IMR-90 (cell line): ENCODE measurements at regions not wholly inside any gene's neighbourhood (a gene's known extent, or its start where the extent isn't known, plus 50 kb on each side); places are given as distances from the start of the nearest gene placed in this dataset.

ENCODE experiments used
- ATAC-seq: fragments of 200-7000 bp; cut with Tn5 transposase; 2 replicates; pipeline ENCODE4 v1.9.1; 2020; ENCODE audit warnings: low read depth, mild to moderate bottlenecking, moderate library complexity
- BruUV-seq: library from RNA; stranded (reverse); fragments of 400-500 nt; replicated peaks from 2 replicates; lab custom pipeline; 2021; lab: Mats Ljungman, UMichigan
- CTCF ChIA-PET: fragments of 300-600 bp; formaldehyde crosslinking; extraction: SDS; loops from one replicate; lab custom pipeline; 2021; ENCODE audit warnings: antibody characterized with exemption; lab: Yijun Ruan, JAX
- POLR2A ChIA-PET: fragments of 300-600 bp; sonication (Branson Sonifier 250); formaldehyde crosslinking; loops from one replicate; lab custom pipeline; 2022; ENCODE audit warnings: antibody characterized with exemption; ENCODE audit not compliant: unreplicated experiment; lab: Charles Lee
- DNase-seq: peaks from one replicate; pipeline ENCODE4 v3.0.0; 2013
- H2AFZ ChIP-seq: replicated peaks from 2 replicates; pipeline ENCODE3; 2013; ENCODE audit warnings: low read length, mild to moderate bottlenecking; ENCODE audit not compliant: poor library complexity
- H2AK5ac ChIP-seq: 2 replicates; pipeline ENCODE4 v1.6.1; 2013; ENCODE audit warnings: low read depth, low read length, inconsistent platforms
- H2AK9ac ChIP-seq: replicated peaks from 2 replicates; pipeline ENCODE3; 2013; ENCODE audit warnings: mild to moderate bottlenecking, low read depth, low read length, moderate library complexity; ENCODE audit not compliant: poor library complexity
- H2BK120ac ChIP-seq: 2 replicates; pipeline ENCODE4 v1.6.1; 2013; ENCODE audit warnings: low read depth, low read length, inconsistent platforms
- H2BK15ac ChIP-seq: 3 replicates; pipeline ENCODE4 v1.6.1; 2013; ENCODE audit warnings: low read depth, low read length, inconsistent platforms
- H2BK20ac ChIP-seq: 2 replicates; pipeline ENCODE4 v1.6.1; 2013; ENCODE audit warnings: low read depth, mild to moderate bottlenecking, inconsistent platforms, low read length, moderate library complexity
- H2BK5ac ChIP-seq: 2 replicates; pipeline ENCODE4 v1.6.1; 2013; ENCODE audit warnings: mild to moderate bottlenecking, low read depth, low read length, inconsistent platforms; ENCODE audit not compliant: poor library complexity, severe bottlenecking
- H3K14ac ChIP-seq: replicated peaks from 2 replicates; pipeline ENCODE4 v1.6.1; 2013; ENCODE audit warnings: low read depth, low read length, inconsistent platforms
- H3K18ac ChIP-seq: 2 replicates; pipeline ENCODE4 v1.6.1; 2013; ENCODE audit warnings: low read depth, low read length, control low read depth
- H3K23ac ChIP-seq: 2 replicates; pipeline ENCODE4 v1.6.1; 2013; ENCODE audit warnings: low read depth, low read length, inconsistent platforms
- H3K27ac ChIP-seq: 2 replicates; pipeline ENCODE4 v1.5.1; 2013; ENCODE audit warnings: mild to moderate bottlenecking, control low read depth, low read length; ENCODE audit not compliant: insufficient read depth
- H3K27me3 ChIP-seq: 2 replicates; pipeline ENCODE4 v1.6.1; 2013; ENCODE audit warnings: low read length; ENCODE audit not compliant: control insufficient read depth, insufficient read depth
- H3K36me3 ChIP-seq: 2 replicates; pipeline ENCODE4 v1.6.1; 2013; ENCODE audit warnings: low read length, mixed read lengths; ENCODE audit not compliant: control insufficient read depth, insufficient read depth
- H3K4ac ChIP-seq: 2 replicates; pipeline ENCODE4 v1.6.1; 2013; ENCODE audit warnings: low read depth, low read length, inconsistent platforms
- H3K4me1 ChIP-seq: 2 replicates; pipeline ENCODE4 v1.6.1; 2013; ENCODE audit warnings: low read length, mixed read lengths; ENCODE audit not compliant: control insufficient read depth, insufficient read depth
- H3K4me2 ChIP-seq: 2 replicates; pipeline ENCODE4 v1.6.1; 2013; ENCODE audit warnings: low read depth, mild to moderate bottlenecking, control low read depth, low read length, moderate library complexity
- H3K4me3 ChIP-seq: 2 replicates; pipeline ENCODE4 v1.5.1; 2013; ENCODE audit warnings: low read depth, mild to moderate bottlenecking, control low read depth, low read length, moderate library complexity; ENCODE audit not compliant: insufficient read depth
- H3K56ac ChIP-seq: 2 replicates; pipeline ENCODE4 v1.6.1; 2013; ENCODE audit warnings: low read length, inconsistent platforms; ENCODE audit not compliant: insufficient read depth; ENCODE audit errors: extremely low read depth
- H3K79me1 ChIP-seq, 2 experiments: 2 replicates each; pipeline ENCODE4 v1.6.1; 2013; ENCODE audit warnings: low read length in 2 of 2, inconsistent platforms in 1 of 2, low read depth in 1 of 2
- H3K9ac ChIP-seq: 2 replicates; pipeline ENCODE4 v1.6.1; 2013; ENCODE audit warnings: low read depth, low read length, control low read depth
- H3K9me1 ChIP-seq: 2 replicates; pipeline ENCODE4 v1.6.1; 2013; ENCODE audit warnings: low read length, inconsistent platforms; ENCODE audit not compliant: insufficient read depth
- H3K9me3 ChIP-seq: 2 replicates; pipeline ENCODE4 v1.6.1; 2013; ENCODE audit warnings: low read length; ENCODE audit not compliant: control insufficient read depth, insufficient read depth
- H4K20me1 ChIP-seq: 2 replicates; pipeline ENCODE4 v1.6.1; 2013; ENCODE audit warnings: low read length, inconsistent platforms; ENCODE audit not compliant: insufficient read depth
- H4K5ac ChIP-seq: 2 replicates; pipeline ENCODE4 v1.6.1; 2013; ENCODE audit warnings: mild to moderate bottlenecking, low read depth, low read length, control low read depth
- H4K8ac ChIP-seq, 2 experiments: 2 replicates each; pipeline ENCODE4 v1.6.1; 2013; ENCODE audit warnings: low read depth in 2 of 2, low read length in 2 of 2, control low read depth in 1 of 2, inconsistent platforms in 1 of 2
- H4K91ac ChIP-seq: 2 replicates; pipeline ENCODE4 v1.6.1; 2013; ENCODE audit warnings: low read depth, low read length, inconsistent platforms; ENCODE audit not compliant: insufficient read depth
- BHLHE40 ChIP-seq: fragments of 150-350 bp; IDR thresholded peaks from 2 replicates; pipeline ENCODE4 v1.6.1; 2016; ENCODE audit warnings: mild to moderate bottlenecking, low read depth, low read length
- CEBPB ChIP-seq: IDR thresholded peaks from 2 replicates; pipeline ENCODE4 v1.6.1; 2012; ENCODE audit warnings: low read depth, low read length, improper control_type of control experiment
- CHD1 ChIP-seq: IDR thresholded peaks from 2 replicates; pipeline ENCODE4 v1.6.1; 2012; ENCODE audit warnings: low read depth, low read length, improper control_type of control experiment
- CTCF ChIP-seq: conservative IDR thresholded peaks from 2 replicates; pipeline ENCODE4 v1.5.1; 2012; ENCODE audit warnings: mild to moderate bottlenecking, low read depth, low read length, improper control_type of control experiment
- ELK1 ChIP-seq: fragments of 150-350 bp; IDR thresholded peaks from 2 replicates; pipeline ENCODE4 v1.6.1; 2016; ENCODE audit warnings: low read depth, mild to moderate bottlenecking, low read length, moderate library complexity, borderline replicate concordance
- FOS ChIP-seq: fragments of 150-350 bp; IDR thresholded peaks from 2 replicates; pipeline ENCODE4 v1.6.1; 2016; ENCODE audit warnings: low read depth, low read length
- MAZ ChIP-seq: IDR thresholded peaks from 2 replicates; pipeline ENCODE4 v1.6.1; 2012; ENCODE audit warnings: low read depth, mild to moderate bottlenecking, low read length, improper control_type of control experiment, moderate library complexity, borderline replicate concordance
- POLR2A ChIP-seq: IDR thresholded peaks from 2 replicates; pipeline ENCODE4 v1.6.1; 2012; ENCODE audit warnings: mild to moderate bottlenecking, low read depth, low read length
- RCOR1 ChIP-seq: IDR thresholded peaks from 2 replicates; pipeline ENCODE4 v1.6.1; 2012; ENCODE audit warnings: mild to moderate bottlenecking, low read length, improper control_type of control experiment; ENCODE audit not compliant: insufficient replicate concordance
- SMC3 ChIP-seq: fragments of 150-350 bp; IDR thresholded peaks from 2 replicates; pipeline ENCODE4 v1.6.1; 2016; ENCODE audit warnings: low read depth, mild to moderate bottlenecking, antibody characterized with exemption, low read length, moderate library complexity
- USF2 ChIP-seq: fragments of 150-350 bp; IDR thresholded peaks from 2 replicates; pipeline ENCODE4 v1.6.1; 2017; ENCODE audit warnings: mild to moderate bottlenecking, antibody characterized with exemption, low read length, low read depth
- WGBS, 2 experiments: methylation state at CpG; one replicate each; pipeline versions ENCODE4 v1.1.5 to v1.1.7; 2013; ENCODE audit warnings: missing lambda C conversion rate in 2 of 2; ENCODE audit not compliant: insufficient read length in 1 of 2; ENCODE audit errors: extremely low coverage in 2 of 2; 5-methylcytosine and 5-hydroxymethylcytosine counted together
- dilution Hi-C: fragments of 300-500 bp; cut with HindIII; formaldehyde crosslinking; loops from one replicate; pipeline ENCODE4 v1.14.3; 2018; ENCODE audit warnings: low sequenced_read_pairs; ENCODE audit not compliant: unreplicated experiment
- in situ Hi-C: fragments of 300-500 bp; cut with MboI; formaldehyde crosslinking; loops from 3 replicates; pipeline ENCODE4 v1.14.3; 2019; ENCODE audit warnings: low sequenced_read_pairs, inconsistent platforms, mixed read lengths
- intact Hi-C: fragments of 100-400 bp; cut with micrococcal nuclease; formaldehyde crosslinking; loops from 2 replicates; pipeline ENCODE4 v1.10.0; 2022

GRCh38 chr12:66932126-66932525 lies 253.2 kb upstream of the GRIP1 start:
- Histone ChIP-seq H3K36me3 (no peaks in the 10 kb centered on the region), H3K27ac (no peak overlapping the region), H2AFZ (no peak overlapping the region), H4K5ac (no peak overlapping the region), H3K27me3 (no peaks in the 10 kb centered on the region), H3K79me1 (no peaks in the 10 kb centered on the region), H3K4me1 (no peaks in the 10 kb centered on the region), H3K9me1 (no peaks in the 10 kb centered on the region), H2AK9ac (no peak overlapping the region), H3K18ac (no peak overlapping the region), H3K4me3 (no peak overlapping the region), H3K14ac (no peak overlapping the region), H3K9me3 (no peaks in the 10 kb centered on the region), H3K56ac (no peak overlapping the region), H2BK5ac (no peak overlapping the region), H2BK120ac (no peak overlapping the region), H2AK5ac (no peak overlapping the region), H4K91ac (no peak overlapping the region), H3K23ac (no peak overlapping the region), H2BK15ac (no peak overlapping the region), H3K9ac (no peak overlapping the region), H3K4ac (no peak overlapping the region), H2BK20ac (no peak overlapping the region), H3K4me2 (no peak overlapping the region), H4K20me1 (no peaks in the 10 kb centered on the region), H4K8ac (no peak overlapping the region)
- CTCF ChIA-PET, result no interaction called here
- intact Hi-C loops (no loop called here), dilution Hi-C loops (no loop called here), in situ Hi-C loops (no loop called here)
- ATAC-seq (no peak), DNase-seq (no peak)
- WGBS, 2 experiments, result no CpG with 5 or more reads among the region's 1 CpG
- BruUV-seq, result no TSS peak
- TF ChIP-seq MAZ (no peak), SMC3 (no peak), CEBPB (no peak), BHLHE40 (no peak), FOS (no peak), POLR2A (no peak), ELK1 (no peak), CTCF (no peak), RCOR1 (no peak), USF2 (no peak), CHD1 (no peak)
- POLR2A ChIA-PET, result no interaction called here
